ENCODE measurements at regions not wholly inside any gene's neighbourhood (a gene's known extent, or its start where the extent isn't known, plus 50 kb on each side); places are given as distances from the start of the nearest gene placed in this dataset.

DNA sequence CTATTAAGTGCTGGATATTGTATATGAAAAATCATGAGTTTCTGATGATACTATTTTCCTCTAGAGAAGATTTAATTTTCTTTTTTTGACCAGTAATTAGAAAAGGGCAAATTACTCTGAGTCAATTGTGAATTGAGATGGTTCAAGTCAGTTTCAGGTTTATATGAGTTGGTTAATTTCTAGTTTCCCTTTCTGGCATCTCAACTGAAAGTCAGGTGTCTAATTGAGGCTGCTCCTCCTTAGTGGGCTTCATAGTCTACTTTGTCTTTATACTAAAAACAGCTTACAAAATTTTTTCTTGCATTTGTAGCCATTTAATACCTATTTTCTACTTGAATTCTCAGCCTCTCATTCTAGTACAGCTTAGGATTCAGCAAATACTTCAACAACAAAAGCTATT is 387.3 kb downstream of the RPS6KC1 start:
- TF ChIP-seq, protein P1, sequence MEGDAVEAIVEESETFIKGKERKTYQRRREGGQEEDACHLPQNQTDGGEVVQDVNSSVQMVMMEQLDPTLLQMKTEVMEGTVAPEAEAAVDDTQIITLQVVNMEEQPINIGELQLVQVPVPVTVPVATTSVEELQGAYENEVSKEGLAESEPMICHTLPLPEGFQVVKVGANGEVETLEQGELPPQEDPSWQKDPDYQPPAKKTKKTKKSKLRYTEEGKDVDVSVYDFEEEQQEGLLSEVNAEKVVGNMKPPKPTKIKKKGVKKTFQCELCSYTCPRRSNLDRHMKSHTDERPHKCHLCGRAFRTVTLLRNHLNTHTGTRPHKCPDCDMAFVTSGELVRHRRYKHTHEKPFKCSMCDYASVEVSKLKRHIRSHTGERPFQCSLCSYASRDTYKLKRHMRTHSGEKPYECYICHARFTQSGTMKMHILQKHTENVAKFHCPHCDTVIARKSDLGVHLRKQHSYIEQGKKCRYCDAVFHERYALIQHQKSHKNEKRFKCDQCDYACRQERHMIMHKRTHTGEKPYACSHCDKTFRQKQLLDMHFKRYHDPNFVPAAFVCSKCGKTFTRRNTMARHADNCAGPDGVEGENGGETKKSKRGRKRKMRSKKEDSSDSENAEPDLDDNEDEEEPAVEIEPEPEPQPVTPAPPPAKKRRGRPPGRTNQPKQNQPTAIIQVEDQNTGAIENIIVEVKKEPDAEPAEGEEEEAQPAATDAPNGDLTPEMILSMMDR (IDR thresholded peaks at IDR 0.05), result no peak
- TF ChIP-seq POLR2A (IDR thresholded peaks at IDR 0.05), result no peak
